ENCODE measurements at regions not wholly inside any gene's neighbourhood (a gene's known extent, or its start where the extent isn't known, plus 50 kb on each side); places are given as distances from the start of the nearest gene placed in this dataset.

DNA sequence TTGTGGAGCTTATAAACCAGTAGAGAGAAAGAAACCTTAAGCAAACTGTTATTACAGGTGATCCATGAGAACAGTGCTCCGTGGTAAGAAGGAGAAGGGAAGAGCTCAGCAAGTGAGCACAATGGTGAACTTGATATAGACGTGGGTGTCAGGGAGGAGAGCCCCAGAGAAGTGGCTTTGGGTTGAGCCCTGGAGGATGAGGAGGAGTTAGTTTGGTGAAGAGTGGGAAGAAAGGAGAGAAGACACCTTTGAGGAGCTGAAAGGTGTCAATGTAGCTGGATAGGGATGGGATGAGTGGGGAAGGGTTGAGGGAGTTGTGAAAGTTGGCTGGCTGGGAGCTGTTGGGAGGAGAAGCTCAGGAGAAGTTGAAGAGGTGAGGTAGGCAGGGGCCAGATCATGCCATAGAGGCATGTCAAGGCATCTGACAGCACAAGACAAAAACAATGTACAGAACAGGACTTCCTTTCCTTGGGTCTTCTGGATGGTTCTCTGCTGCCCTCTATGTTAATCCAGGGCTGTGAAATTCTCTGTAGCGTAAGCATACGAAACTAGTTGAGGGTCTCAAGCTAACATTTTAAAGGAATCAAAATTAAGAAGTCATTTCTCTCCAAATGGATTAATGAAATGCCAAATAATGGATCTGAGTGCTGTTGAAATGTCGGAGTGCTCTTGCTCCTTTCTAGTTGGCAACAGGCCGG lies 501.9 kb downstream of the KDM4C start:
- Mint-ChIP-seq H3K27me3 (ENCODE audit: low read depth) (peaks cover 47% of the 10 kb centered on the region), H3K36me3 (ENCODE audit: low read depth) (no peaks in the 10 kb centered on the region), H3K4me1 (ENCODE audit: low read depth) (peaks cover 5% of the 10 kb centered on the region), H3K27ac (no peak overlapping the region), H3K4me3 (no peak overlapping the region), H3K9me3 (no peaks in the 10 kb centered on the region)

GRCh38 chr9:7258688-7259396 lies 501.1 kb downstream of the KDM4C start:
- Mint-ChIP-seq H3K27me3 (ENCODE audit: low read depth) (peaks cover 55% of the 10 kb centered on the region), H3K4me1 (ENCODE audit: low read depth) (peaks cover 5% of the 10 kb centered on the region), H3K9me3 (no peaks in the 10 kb centered on the region), H3K4me3 (no peak overlapping the region), H3K36me3 (ENCODE audit: low read depth) (no peaks in the 10 kb centered on the region), H3K27ac (no peak overlapping the region)

DNA sequence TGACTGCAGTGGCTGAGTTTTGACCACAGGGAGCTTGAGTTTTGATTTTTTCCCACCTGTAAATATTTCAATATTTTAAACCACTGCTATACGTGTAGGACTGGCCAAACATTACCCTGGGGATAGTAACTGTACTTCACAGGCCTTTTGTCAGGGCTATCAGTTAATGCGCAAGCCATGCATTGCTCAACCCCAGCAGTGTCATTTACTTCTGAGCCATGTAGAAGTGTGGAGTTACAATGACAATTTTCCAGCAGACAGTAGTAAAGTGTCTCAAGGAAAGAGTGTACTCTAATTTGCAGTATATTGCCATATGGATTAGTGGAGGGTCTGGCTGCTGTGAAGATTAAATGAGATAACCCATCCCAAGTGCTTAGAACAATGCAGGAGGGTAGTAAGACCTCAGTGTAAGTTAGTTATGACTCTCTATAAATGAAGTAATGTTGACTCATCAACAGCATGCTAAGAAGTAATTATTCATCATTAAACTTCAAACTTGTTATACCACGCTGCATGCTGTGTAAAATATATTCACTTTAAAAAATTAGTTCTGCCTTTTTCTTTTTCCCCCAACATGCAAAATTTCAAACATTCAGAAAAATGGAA lies 489.2 kb downstream of the KDM4C start:
- Mint-ChIP-seq H3K4me3 (no peak overlapping the region), H3K4me1 (ENCODE audit: low read depth) (no peaks in the 10 kb centered on the region), H3K36me3 (ENCODE audit: low read depth) (no peaks in the 10 kb centered on the region), H3K9me3 (no peaks in the 10 kb centered on the region), H3K27me3 (ENCODE audit: low read depth) (peaks cover 36% of the 10 kb centered on the region), H3K27ac (no peak overlapping the region)

DNA sequence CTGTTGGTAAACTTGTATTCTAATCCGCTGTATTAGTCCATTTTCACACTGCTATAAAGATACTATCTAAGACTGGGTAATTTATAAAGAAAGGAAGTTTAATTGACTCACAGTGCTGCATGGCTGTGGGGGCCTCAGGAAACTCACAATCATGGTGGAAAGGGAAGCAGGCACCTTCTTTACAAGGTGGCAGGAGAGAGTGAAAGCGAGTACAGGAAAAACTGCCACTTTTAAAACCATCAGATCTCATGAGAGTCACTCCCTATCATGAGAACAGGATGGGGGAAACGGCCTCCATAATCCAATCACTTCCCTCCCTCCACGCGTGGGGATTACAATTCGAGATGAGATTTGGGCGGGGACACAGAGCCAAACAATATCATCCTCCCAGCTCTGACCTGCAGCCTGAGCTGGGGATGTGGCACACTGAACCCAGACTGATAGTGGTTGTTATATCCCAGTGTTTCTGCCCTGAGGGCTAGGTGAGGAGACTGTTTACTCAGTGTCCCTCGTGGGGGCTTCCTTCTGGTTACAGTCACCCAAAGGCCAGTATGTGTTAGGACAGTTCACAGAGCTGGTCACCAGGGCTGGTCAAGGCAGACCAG lies 488.3 kb downstream of the KDM4C start:
- Mint-ChIP-seq H3K27ac (no peak overlapping the region), H3K4me1 (ENCODE audit: low read depth) (no peaks in the 10 kb centered on the region), H3K36me3 (ENCODE audit: low read depth) (no peaks in the 10 kb centered on the region), H3K27me3 (ENCODE audit: low read depth) (peaks cover 31% of the 10 kb centered on the region), H3K4me3 (no peak overlapping the region), H3K9me3 (no peaks in the 10 kb centered on the region)

DNA sequence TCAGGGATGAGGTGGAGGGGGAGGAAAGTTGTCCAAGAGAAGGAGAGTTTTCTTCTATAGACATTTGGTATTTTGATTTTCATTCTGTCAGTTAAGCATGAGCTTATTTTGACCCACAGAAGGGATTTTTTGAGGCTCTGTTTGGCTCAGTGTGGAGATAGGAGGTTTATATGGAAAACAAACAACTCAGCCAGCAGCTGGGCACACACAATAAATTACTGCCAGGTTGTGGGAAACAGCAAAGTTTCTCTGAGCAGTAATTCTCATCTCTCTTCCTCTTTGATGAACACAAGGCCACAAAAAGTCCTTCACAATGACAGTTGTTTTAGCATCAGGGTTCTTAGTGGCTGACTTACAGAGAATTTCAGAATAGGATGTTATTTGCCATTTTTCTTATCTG lies 486.1 kb downstream of the KDM4C start:
- H3K9me3 Mint-ChIP-seq = peaks cover 10% of the 10 kb centered on the region
- H3K4me1 Mint-ChIP-seq (ENCODE audit: low read depth) = no peaks in the 10 kb centered on the region
- no peak overlapping the region for H3K4me3 Mint-ChIP-seq
- H3K36me3 Mint-ChIP-seq (ENCODE audit: low read depth) = no peaks in the 10 kb centered on the region
- H3K27me3 Mint-ChIP-seq (ENCODE audit: low read depth) = peaks cover 20% of the 10 kb centered on the region
- no peak overlapping the region for H3K27ac Mint-ChIP-seq

- Mint-ChIP-seq H3K36me3 (ENCODE audit: low read depth) (peaks cover 6% of the 10 kb centered on the region), H3K9me3 (peaks cover 18% of the 10 kb centered on the region), H3K27me3 (ENCODE audit: low read depth) (peaks cover 20% of the 10 kb centered on the region), H3K4me3 (no peak overlapping the region), H3K27ac (no peak overlapping the region), H3K4me1 (ENCODE audit: low read depth) (peaks cover 12% of the 10 kb centered on the region)
Observed at GRCh38 chr9:7242126-7242525, 484.4 kb downstream of the KDM4C start.

GRCh38 chr9:7241694-7242093 lies 483.9 kb downstream of the KDM4C start:
- no peak overlapping the region for H3K27ac Mint-ChIP-seq
- H3K27me3 Mint-ChIP-seq (ENCODE audit: low read depth) = peaks cover 20% of the 10 kb centered on the region
- peaks cover 12% of the 10 kb centered on the region for H3K4me1 Mint-ChIP-seq (ENCODE audit: low read depth)
- H3K9me3 Mint-ChIP-seq = peaks cover 18% of the 10 kb centered on the region
- peaks cover 6% of the 10 kb centered on the region for H3K36me3 Mint-ChIP-seq (ENCODE audit: low read depth)
- no peak overlapping the region for H3K4me3 Mint-ChIP-seq

DNA sequence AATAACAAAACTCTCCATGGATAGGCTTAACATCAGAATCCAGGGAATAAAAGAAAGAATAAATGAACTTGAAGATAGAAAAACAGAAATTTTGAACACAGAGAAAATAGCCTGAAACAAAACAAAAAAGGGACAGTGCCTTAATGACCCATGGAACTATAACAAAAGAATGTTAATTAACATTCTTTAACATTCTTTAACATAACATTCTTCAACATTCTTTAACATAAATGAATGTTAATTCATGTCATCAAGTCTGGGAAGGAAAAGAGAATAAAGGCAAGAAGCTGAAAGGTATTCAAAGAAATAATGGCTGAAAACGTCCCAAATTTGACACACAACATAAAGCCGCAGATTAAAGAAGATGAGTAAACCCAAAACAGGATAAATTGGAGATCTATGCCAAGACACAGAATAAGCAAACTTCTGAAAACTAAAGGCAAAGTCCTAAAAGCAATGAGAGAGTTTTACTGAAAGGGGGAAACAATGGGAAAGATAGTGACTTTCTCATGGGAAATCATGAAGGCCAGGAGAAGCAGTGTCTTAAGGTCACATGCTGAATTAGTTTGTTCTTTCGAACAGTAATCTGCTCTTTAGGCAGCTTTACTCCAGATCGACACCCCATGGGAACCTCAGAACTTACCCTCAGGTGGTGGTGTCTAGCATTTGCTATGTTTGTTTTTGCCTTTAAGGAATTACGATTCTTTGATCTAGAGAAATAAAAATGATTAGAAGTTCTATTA lies 483.0 kb downstream of the KDM4C start:
- Mint-ChIP-seq H3K9me3 (peaks cover 18% of the 10 kb centered on the region), H3K27me3 (ENCODE audit: low read depth) (peaks cover 13% of the 10 kb centered on the region), H3K27ac (no peak overlapping the region), H3K4me3 (no peak overlapping the region), H3K4me1 (ENCODE audit: low read depth) (peaks cover 15% of the 10 kb centered on the region), H3K36me3 (ENCODE audit: low read depth) (peaks cover 6% of the 10 kb centered on the region)

GRCh38 chr9:7239708-7240107 lies 481.9 kb downstream of the KDM4C start:
- H3K36me3 Mint-ChIP-seq (ENCODE audit: low read depth) = peaks cover 6% of the 10 kb centered on the region
- no peak overlapping the region for H3K4me3 Mint-ChIP-seq
- peaks cover 15% of the 10 kb centered on the region for H3K4me1 Mint-ChIP-seq (ENCODE audit: low read depth)
- H3K27me3 Mint-ChIP-seq (ENCODE audit: low read depth) = peaks cover 5% of the 10 kb centered on the region
- H3K9me3 Mint-ChIP-seq = peaks cover 18% of the 10 kb centered on the region
- no peak overlapping the region for H3K27ac Mint-ChIP-seq

GRCh38 chr9:7238247-7238637 lies 480.5 kb downstream of the KDM4C start:
- no peak overlapping the region for H3K4me3 Mint-ChIP-seq
- peaks cover 6% of the 10 kb centered on the region for H3K36me3 Mint-ChIP-seq (ENCODE audit: low read depth)
- H3K4me1 Mint-ChIP-seq (ENCODE audit: low read depth) = peaks cover 15% of the 10 kb centered on the region
- H3K27me3 Mint-ChIP-seq (ENCODE audit: low read depth) = no peaks in the 10 kb centered on the region
- peak overlapping the region; percentile 39 for H3K27ac Mint-ChIP-seq
- peaks cover 18% of the 10 kb centered on the region for H3K9me3 Mint-ChIP-seq

DNA sequence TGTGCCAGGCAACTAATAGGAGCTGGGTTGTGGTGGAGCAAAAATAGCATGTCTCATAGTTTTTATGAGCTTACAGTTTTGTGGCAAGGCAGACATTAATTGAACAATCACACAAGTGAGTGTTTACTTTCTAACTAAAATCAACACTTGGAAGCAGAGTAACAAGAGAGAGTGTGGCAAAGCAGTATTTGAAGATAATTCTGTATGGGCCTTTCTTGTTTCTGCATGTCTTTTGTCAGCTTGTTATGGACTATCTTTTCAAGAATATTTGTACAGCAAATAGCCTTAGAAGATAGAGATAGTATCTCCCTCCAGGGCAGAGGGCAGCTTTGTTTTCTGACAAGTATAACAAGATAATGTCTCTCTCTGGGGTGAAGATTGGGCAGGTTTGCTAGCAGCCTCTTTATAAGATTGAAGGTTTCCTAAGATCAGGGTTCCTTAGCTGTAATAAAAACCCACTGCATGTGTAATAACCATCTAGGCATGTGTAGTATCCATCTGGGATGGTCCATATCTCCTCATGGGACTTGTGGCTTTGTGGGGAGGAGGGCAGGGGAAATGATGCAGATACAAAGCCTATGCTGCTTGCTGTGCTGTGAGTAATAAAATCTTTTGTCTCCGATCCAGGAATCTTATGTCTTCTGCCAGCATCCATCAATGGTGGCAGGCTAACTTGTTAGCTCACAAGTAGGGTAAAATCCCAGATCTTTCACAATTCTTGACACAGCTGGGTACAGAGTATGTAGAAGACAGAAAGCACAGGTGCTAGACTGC lies 479.9 kb downstream of the KDM4C start:
- Mint-ChIP-seq H3K27ac (peak overlapping the region; percentile 39), H3K4me3 (no peak overlapping the region), H3K9me3 (peaks cover 18% of the 10 kb centered on the region), H3K27me3 (ENCODE audit: low read depth) (peaks cover 2% of the 10 kb centered on the region), H3K36me3 (ENCODE audit: low read depth) (peaks cover 6% of the 10 kb centered on the region), H3K4me1 (ENCODE audit: low read depth) (peaks cover 15% of the 10 kb centered on the region)

DNA sequence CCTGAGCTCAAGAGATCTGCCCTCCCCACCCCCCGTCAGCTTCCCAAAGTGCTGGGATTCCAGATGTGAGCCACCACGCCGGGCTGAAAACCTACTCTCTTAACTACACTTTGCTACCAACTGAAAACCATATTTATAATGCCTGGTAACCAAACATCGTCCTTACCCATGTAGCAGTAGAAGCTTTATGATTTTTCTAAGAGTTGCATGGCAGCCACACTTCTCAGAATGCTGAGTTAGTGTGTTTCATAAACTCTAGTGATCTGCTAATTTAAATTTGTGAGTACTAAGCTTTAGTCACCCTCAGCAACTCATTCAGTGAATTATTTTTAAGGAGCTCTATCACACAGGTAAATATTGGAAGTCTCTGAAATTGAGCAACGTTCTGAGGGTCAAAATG lies 478.4 kb downstream of the KDM4C start:
- Mint-ChIP-seq H3K4me1 (ENCODE audit: low read depth) (peaks cover 15% of the 10 kb centered on the region), H3K27ac (no peak overlapping the region), H3K9me3 (peaks cover 18% of the 10 kb centered on the region), H3K36me3 (ENCODE audit: low read depth) (peaks cover 6% of the 10 kb centered on the region), H3K27me3 (ENCODE audit: low read depth) (peaks cover 7% of the 10 kb centered on the region), H3K4me3 (no peak overlapping the region)

DNA sequence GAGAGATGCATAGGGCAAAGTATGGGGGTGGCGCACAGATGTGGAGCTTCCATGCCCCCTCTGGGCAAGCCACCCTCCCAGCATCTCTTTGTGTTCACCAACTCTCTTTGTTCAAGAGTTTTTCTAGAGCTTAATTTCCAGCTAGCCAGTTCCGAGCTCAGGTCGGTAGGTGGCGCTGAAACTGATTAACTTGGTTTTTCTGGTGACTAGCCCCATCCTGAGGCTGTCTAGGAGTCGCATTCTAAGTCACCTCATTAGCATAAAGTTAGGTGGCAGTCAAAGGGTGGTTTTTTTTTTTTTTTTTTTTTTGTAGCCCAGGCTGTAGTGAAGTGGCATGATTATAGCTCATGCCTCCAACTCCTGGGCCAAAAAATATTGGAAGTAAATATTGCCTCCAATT lies 476.4 kb downstream of the KDM4C start:
- H3K36me3 Mint-ChIP-seq (ENCODE audit: low read depth) = peaks cover 6% of the 10 kb centered on the region
- peaks cover 8% of the 10 kb centered on the region for H3K9me3 Mint-ChIP-seq
- H3K27me3 Mint-ChIP-seq (ENCODE audit: low read depth) = peaks cover 22% of the 10 kb centered on the region
- H3K4me3 Mint-ChIP-seq = no peak overlapping the region
- H3K4me1 Mint-ChIP-seq (ENCODE audit: low read depth) = peaks cover 15% of the 10 kb centered on the region
- no peak overlapping the region for H3K27ac Mint-ChIP-seq

DNA sequence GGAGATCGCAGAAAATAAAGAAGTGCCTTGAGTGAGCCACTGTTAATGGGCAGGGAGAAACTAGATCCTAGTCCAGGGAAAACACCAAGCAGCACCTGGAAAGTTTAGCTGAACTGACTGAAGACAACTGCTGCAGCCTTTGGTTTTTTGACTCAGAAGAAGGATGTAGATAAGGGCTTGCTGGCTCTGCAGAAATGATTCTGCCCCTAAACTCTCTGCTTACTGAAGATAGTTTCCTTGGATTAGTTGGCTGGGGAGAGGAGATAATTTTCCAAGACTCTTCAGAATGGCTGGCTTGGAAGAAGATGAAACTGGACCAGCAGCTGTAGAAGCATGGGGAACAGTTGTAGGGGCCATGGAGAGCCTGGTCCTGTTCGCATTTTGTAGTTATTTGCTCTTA lies 471.8 kb downstream of the KDM4C start:
- Mint-ChIP-seq H3K4me1 (ENCODE audit: low read depth) (peaks cover 13% of the 10 kb centered on the region), H3K4me3 (no peak overlapping the region), H3K36me3 (ENCODE audit: low read depth) (no peaks in the 10 kb centered on the region), H3K27ac (no peak overlapping the region), H3K9me3 (no peaks in the 10 kb centered on the region), H3K27me3 (ENCODE audit: low read depth) (peaks cover 45% of the 10 kb centered on the region)

Measured in T-helper 1 cell treated with Interleukin-12 subunit alpha and Interleukin-12 subunit beta and Interleukin-4 antibody, amounts not matched to agents 30 μg/mL and 1 μg/mL, for 36 hours (primary cell).